HG03439 (cell line): ENCODE measurements at regions not wholly inside any gene's neighbourhood (a gene's known extent, or its start where the extent isn't known, plus 50 kb on each side); places are given as distances from the start of the nearest gene placed in this dataset.
"Not testable (repeated sequence)": the region's sequence is repeated elsewhere in the genome, so short reads cannot be mapped to it uniquely, and the experiment has no call there.

Source experiments
- ATAC-seq: cut with Tn5 transposase; IDR thresholded peaks from one replicate; pipeline ENCODE4 v1.9.1; 2021; ENCODE audit warnings: mild to moderate bottlenecking, moderate library complexity; ENCODE audit not compliant: unreplicated experiment

DNA sequence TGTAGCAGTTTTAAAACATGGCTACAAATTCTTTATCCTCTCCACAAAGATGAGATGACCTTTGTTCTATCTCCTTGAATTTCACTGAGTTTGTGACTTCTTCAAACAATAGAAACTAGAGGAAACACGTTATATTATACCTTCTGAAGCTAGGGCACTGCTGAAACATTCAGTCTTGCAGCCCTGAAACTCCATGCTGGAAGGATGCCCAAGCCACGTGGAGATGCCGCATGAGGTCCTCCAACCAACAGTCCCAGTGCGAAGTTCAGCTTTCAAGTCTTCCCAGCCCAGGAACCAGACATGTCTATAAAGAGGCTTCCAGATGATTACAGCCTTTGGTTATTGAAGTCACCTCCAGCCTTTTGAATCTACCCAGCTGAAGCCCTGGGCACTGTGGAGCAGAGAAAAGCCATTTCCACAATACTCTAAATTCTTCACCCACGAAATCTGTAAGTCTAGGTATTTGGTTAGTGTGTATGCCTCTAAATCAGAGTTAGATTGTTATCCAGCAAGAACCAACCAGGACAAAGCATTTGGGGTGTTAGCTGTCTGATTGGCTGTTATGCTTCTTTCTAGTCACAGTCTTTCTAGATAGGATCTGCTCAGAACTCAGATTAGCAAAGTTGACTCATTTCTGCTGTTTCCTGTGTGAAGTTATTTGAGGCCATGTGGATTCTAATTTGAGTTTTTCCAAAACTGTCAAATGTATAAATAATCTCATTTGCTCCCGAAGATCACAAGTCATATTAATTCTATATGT is 186.5 kb upstream of the TMEM72 start:
- ATAC-seq: peak; percentile 53

DNA sequence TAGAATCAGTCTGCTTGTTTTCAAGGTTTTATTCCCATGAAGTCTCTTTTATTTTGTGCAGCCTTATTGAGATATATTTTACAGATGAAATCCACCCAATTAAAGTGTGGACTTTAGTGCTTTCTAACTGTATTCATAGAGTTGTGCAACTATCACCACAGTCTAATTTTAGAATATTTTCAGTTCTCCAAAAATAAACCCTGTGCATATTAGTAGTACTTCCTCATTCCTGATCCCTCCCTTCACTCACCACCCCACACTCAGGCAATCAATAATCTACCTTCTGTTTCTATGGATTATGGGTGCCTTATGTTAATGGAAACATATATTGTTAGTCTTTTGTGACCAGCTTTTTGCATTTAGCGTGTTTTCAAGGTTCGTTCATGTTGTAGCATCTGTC is 185.7 kb upstream of the TMEM72 start:
- no peak for ATAC-seq

DNA sequence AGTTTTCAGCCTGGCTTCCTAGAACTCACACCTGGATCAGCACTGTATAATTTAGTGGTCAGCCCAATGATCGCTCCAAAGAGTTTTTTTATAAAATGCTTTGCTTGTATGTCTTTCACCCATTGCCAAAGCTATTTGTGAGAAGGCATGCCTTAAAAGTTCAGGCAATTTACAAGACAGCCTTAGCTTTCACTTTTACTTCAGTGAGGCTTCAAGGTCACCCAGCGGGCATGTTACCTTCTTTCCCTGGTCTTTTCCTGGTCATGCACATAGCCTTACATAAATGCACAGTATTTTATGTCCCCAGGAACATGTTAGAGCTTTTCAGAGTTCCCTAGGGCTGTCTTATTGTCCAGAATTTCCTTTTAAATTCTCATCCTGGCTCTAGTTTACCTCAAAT is 179.9 kb upstream of the TMEM72 start:
- no peak for ATAC-seq

DNA sequence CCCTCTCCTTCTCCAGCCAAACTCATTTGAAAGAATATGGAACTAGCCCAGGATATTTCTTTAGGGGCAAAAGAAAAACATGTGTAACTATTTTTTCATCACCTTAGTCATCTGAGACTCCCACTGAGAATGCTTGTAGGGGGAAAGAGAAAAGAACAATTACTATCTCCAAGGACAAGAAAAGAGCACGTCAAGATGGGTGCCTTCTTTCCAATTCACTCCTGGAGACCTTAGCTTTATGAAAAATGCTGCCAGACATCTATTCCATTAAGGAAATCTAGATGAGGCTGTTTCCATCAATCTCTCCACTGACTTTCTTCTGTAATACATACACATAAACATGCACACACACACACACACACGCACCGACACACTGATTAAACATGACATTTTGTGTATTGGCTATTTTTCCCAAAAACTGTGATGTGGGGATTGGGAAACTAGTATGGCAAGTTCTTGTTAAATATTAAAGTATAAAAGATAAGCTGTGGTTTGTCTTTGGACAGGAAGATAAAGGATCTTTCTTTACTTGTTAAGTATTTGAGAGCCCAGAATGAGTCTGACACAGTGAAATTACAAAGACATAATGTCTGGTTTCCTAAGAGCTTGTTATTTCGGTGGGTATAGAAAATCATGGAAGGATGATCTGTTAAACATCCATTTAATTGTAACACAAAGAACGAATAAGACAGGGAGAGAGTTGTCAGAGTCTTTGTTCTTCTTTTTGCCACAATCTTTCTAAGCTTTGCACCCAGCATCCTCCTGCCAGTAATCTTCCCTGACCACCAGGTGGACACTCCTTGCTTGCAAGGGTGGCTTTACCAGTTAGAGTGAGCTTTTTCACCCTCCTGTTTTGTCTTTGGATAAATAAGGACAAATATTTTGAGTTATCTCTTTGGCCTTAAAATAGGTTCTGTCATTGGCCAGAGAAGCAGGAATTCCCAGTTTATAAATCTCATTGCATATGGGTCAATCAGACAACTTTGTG is 177.3 kb upstream of the TMEM72 start:
- ATAC-seq: no peak

- no peak for ATAC-seq
These were observed 168.9 kb upstream of the TMEM72 start for GRCh38 chr10:44742248-44742647.

GRCh38 chr10:44743535-44743934 is 167.6 kb upstream of the TMEM72 start:
- no peak for ATAC-seq

DNA sequence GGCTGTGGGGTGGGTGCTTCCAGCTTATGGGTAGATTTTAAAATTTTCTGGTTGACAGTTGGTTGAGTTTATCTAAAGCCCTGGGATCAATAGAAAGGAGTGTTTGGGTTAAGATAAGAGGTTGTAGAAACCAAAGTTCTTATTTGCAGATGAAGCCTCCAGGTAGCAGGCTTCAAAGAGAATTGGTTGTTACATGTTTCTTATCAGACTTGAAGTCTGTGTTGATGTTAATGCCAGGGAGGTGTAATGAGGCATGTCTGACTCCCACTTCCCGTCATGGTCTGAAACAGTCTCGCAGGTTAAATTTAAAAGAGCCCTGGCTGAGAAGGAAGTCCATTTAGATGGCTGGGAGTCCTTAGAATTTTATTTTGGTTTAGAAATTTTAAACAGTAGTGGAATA is 165.2 kb upstream of the TMEM72 start:
- ATAC-seq: no peak

GRCh38 chr10:44747593-44748172 is 163.5 kb upstream of the TMEM72 start:
- ATAC-seq: no peak

DNA sequence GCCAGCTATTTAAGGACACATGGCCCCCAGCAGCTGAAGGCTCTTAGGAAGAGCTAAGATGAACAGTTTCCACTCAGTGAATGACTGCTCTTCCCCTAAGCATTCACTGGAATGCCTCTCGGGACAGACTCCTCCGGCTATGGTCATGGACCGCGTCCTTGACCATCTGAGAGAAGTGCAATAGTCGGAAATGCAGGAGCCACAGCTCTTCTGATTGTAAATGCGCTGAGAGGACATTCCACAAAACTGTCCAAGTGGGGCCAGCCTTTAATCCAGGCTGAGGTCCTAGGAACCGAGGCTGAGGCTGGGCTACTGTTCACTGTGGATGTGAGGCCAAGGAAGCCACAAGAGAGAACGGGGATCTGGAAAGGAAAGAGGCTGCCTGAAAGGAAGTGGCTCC is 162.0 kb upstream of the TMEM72 start:
- ATAC-seq: no peak

DNA sequence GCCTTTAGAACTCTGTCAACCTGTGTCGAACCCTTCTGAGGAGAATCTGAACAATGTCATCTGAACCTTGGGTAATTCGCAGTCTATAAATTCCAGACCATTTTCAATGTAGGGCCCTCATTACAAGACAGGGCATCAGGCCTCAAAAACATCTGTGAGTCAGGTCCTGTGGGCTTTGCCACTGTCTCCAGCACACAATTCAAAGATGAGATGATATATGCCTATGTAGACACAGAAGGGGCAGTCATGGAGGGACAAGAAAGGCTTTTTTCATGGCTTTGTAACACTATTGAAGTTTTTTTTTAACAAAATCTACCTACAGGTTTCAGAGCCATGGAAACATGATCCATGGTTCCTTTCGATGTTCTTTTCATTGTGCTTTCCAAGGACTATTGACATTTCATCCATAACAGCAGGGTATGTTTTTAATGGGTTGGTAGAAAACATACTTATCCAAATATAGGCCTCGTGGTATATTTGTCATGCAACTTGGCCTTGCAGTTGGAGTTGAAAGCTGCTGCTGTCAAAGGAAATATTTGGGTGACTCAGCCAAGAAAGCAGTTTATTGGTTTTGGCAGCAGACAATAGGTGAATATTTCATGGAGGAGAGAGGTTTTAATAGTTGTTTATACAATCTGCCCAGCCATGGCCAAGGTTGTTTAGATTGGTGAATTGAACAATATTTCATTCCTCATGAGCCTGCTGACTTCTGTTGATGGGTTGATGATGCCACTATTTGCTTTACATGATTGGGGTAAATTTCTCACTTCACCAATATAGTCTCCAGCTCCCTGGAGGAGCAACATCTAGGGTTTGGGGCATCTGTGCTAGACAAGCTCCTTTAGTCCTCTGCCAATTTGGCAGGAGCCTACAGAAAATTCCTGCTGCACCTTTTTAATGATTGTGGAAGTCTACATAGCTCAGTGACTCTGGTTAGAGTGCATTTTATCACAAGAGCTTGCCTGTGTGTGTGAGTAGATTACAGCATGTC is 158.4 kb upstream of the TMEM72 start:
- no peak for ATAC-seq

GRCh38 chr10:44754355-44754754 is 156.8 kb upstream of the TMEM72 start:
- ATAC-seq: not testable (repeated sequence)

DNA sequence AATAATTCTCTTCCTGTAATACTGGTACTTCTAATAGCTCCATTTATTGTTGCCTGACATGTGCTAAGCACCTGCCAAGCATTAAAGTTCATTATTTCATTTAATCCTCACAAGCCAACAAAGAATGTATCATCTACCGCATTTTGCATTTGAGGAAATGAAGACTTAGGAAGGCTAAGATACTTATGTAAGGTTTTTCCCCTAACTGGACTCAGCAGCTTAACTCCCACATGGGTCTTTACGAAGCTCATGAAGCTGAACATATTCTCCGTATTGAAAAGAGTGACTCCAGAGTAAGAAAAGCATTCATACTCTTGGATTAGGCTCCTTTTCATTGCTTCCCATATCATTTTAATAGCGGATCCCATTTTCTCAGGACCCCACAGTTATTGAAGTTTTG is 155.7 kb upstream of the TMEM72 start:
- ATAC-seq: no peak

DNA sequence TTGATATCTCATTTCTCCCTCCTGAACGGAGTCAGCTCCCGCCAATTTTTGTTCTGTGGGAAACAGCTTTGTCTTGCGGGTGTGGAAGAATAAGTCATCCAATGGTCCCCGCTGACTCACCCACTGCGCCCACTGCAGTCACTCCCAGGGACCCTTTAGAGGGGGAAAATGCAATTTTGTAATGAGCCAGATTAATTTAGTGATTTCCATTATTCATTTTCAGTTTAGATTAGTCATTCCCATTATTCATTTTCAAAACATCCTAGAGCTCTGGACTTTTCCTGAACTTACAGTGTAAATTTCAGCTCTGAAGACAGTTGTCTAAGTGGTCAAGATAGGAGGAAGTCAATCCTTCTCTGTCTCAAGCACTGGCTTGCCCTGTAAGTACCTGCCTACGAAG is 154.9 kb upstream of the TMEM72 start:
- ATAC-seq: no peak

- ATAC-seq: no peak
These were observed 153.5 kb upstream of the TMEM72 start for GRCh38 chr10:44757551-44758205.

- ATAC-seq: no peak
These were observed 152.0 kb upstream of the TMEM72 start for GRCh38 chr10:44759122-44759521.

DNA sequence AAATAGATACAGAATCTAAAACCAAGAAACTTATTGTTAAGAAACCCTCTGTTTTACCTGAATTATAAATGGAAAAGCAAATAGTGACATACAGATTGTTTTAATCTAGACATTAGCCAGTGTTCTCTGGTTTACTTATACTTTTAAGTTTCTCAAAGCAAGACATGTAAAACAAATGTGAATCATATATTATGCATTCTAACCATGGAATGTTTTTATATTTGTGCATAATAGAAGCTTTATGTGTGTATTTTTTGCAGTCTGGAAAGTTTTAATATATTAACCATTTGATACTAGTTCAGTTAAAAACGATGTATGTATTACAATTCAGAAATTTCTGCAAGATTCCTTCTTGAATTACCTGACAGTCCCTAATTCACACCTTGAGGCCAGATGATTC is 150.6 kb upstream of the TMEM72 start:
- ATAC-seq: no peak

- no peak for ATAC-seq
These were observed 150.1 kb upstream of the TMEM72 start for GRCh38 chr10:44761076-44761475.

GRCh38 chr10:44763331-44763730 is 147.8 kb upstream of the TMEM72 start:
- no peak for ATAC-seq

- no peak for ATAC-seq
These were observed 145.8 kb upstream of the TMEM72 start for GRCh38 chr10:44765299-44765698.

- no peak for ATAC-seq
These were observed 144.5 kb upstream of the TMEM72 start for GRCh38 chr10:44766631-44767030.
